Vagina (tissue), 2 donors: ENCODE measurements at regions not wholly inside any gene's neighbourhood (a gene's known extent, or its start where the extent isn't known, plus 50 kb on each side); places are given as distances from the start of the nearest gene placed in this dataset.

Experiments used
- CTCF ChIP-seq, 3 experiments: fragments of 450-650 bp in 2 of 3; fragments of 200-600 bp in 1 of 3; sonication (generic) in 1 of 3; IDR thresholded peaks; one replicate each; pipeline ENCODE4 v1.5.1; 2017 to 2019; ENCODE audit warnings: antibody characterized with exemption in 3 of 3, mild to moderate bottlenecking in 2 of 3, moderate library complexity in 2 of 3
- POLR2A ChIP-seq, 2 donors: fragments of 450-650 bp; IDR thresholded peaks; one replicate each; pipeline ENCODE4 v1.6.1; 2017; ENCODE audit warnings: antibody characterized with exemption in 2 of 2, mild to moderate bottlenecking in 2 of 2, moderate library complexity in 2 of 2
- POLR2AphosphoS5 ChIP-seq, 2 donors: sonication (generic); formaldehyde crosslinking; IDR thresholded peaks; one replicate each; pipeline ENCODE4 v1.9.0; 2017; ENCODE audit warnings: antibody characterized with exemption in 2 of 2, mild to moderate bottlenecking in 2 of 2, low read depth in 1 of 2; ENCODE audit not compliant: insufficient read depth in 1 of 2

GRCh38 chr12:98126637-98127335 is 388.6 kb upstream of the TMPO start:
- TF ChIP-seq POLR2A (IDR thresholded peaks at IDR 0.05) (no peak), CTCF (IDR thresholded peaks at IDR 0.05) (no peak), POLR2AphosphoS5 (IDR thresholded peaks at IDR 0.05; ENCODE audit: insufficient read depth in 1 of 2, low read depth in 1 of 2) (no peak)
